GM19372 (cell line): ENCODE measurements at regions not wholly inside any gene's neighbourhood (a gene's known extent, or its start where the extent isn't known, plus 50 kb on each side); places are given as distances from the start of the nearest gene placed in this dataset.
"Not testable (repeated sequence)": the region's sequence is repeated elsewhere in the genome, so short reads cannot be mapped to it uniquely, and the experiment has no call there.

Experiments used
- ATAC-seq: cut with Tn5 transposase; IDR thresholded peaks from one replicate; pipeline ENCODE4 v1.9.1; 2021; ENCODE audit warnings: mild to moderate bottlenecking, low read depth, moderate library complexity; ENCODE audit not compliant: unreplicated experiment

DNA sequence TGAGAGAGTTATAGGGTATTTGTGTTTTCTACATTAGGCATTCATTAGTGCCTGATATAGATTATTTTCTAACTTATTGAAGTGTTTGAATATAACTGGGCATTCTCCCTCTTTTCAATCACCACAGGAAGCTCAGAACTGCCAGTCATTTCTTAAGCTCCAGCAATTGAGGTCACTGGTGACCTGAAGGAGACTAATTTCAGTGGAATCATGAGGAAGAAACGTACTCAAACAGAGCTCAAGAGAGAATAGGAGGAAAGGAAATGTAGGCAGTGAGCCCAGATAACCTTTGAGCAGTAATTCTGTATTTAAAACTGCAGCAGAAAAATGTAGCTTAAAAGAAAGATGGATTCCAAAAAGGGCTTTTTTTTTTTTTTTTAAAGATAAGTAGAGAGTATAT lies 1035.5 kb downstream of the SOCS6 start:
- ATAC-seq, result no peak

DNA sequence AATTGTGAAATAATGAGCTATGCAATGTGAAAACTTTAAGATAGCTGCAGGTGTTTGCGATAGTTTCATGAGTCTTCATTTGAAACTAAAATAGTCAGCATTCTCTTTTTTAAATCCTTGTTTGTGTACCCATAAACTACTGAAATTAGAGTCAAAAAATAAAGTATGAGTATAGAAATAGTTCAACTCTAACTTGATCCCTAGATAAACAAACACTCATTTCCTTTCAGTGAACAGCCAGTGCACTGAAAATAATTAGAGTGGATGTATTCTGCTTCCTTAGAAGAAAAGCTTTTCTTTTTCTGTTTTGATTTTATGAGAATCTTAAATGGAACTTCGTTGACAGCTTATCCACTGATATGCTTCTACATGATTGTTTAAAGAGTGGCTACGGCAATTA lies 1033.4 kb downstream of the SOCS6 start:
- no peak for ATAC-seq

- ATAC-seq, result no peak
Measured at GRCh38 chr18:71321319-71321718, 1032.5 kb downstream of the SOCS6 start.

- ATAC-seq, result no peak
Measured at GRCh38 chr18:71304856-71305255, 1016.0 kb downstream of the SOCS6 start.

- ATAC-seq, result not testable (repeated sequence)
Measured at GRCh38 chr18:71303743-71304142, 1014.9 kb downstream of the SOCS6 start.

GRCh38 chr18:71301596-71301995 lies 1012.8 kb downstream of the SOCS6 start:
- no peak for ATAC-seq

DNA sequence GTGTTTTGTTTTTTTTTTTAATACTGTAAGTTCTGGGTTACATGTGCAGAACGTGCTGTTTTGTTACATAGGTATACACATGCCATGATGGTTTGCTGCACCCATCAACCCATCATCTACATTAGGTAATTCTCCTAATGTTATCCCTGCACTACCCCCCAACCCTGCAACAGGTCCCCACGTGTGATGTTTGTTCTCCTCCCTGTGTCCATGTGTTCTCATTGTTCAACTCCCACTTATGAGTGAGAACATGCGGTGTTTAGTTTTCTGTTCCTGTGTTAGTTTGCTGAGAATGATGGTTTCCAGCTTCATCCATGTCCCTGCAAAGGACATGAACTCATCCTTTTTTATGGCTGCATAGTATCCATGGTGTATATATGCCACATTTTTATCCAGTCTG lies 1005.4 kb downstream of the SOCS6 start:
- ATAC-seq, result not testable (repeated sequence)

DNA sequence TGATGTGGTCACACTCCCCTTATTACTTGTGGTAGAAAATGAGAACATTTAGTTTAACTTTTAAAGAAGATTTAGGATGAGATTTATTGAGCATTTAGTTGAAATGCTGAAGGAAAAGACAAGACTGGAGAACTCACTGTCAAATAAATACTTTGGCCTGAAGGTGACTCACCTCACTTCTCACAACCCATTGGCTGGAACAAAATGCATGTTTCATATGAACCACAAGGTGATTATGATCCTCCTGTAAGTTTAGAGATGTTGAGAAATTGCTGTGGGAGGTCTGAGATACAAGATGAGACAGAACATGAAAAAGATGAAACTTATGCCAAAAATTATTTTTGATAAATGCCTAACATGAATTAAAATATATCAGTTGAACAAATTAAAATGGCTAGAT lies 1004.5 kb downstream of the SOCS6 start:
- no peak for ATAC-seq

- no peak for ATAC-seq
Measured at GRCh38 chr18:71287268-71287667, 998.4 kb downstream of the SOCS6 start.

DNA sequence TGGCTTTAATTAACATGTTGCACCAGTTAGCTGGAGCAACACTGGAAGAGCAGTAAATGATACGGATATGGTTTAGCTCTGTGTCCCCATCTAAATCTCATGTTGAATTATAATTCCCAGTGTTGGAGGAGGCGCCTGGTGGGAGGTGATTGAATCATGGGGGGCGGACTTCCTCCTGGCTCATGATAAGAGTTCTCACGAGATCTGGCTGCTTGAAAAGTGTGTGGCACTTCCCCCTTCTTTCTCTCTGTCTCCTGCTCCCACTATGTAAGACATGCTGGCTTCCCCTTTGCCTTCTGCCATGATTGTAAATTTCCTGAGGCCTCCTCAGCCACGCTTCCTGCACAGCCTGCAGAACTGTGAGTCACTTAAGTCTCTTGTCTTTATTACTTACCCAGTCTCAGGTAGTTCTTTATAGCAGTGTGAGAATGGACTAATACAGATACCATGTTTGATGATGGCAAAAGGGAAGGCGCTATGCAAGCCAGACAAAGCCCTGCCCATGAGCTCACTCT lies 963.6 kb downstream of the SOCS6 start:
- no peak for ATAC-seq

- ATAC-seq, result no peak
Measured at GRCh38 chr18:71250191-71250590, 961.3 kb downstream of the SOCS6 start.

DNA sequence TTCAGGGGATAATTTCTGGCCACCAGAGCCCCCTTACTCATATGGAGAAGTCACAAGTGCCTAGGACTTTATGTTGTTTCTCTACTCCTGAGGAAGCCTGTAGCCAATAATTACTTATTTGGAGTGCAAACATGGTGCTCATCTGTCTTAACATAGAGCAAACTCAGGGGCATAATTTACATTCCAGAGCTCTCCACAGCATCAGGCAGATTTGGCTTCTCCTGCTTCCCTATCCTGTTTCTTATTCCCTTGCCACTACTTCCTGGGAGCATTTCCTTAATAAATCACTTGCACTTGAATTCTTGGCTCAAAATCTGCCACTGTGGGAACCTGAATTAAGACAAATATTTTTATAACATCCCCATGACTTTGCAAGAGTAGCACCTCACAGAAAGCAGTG lies 960.9 kb downstream of the SOCS6 start:
- ATAC-seq, result no peak

DNA sequence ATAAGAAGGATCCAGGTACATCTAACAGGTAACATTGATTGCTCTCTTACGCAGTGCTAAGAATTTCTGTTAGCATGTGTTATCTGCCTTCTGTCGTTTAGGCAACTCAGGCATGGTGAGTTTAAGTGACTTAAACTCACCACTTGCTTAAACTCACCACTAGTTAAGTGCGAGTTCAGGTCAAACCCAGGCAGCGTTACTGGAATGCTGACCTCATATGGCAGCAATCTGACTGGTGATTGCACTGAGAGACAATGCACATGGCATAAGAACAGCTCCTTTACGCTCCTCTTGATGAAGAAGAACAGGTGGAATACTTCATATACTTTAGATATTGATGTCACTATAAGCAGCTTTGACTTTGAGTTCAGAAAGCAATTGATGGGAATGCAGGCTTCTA lies 954.1 kb downstream of the SOCS6 start:
- ATAC-seq, result no peak

- ATAC-seq, result no peak
Measured at GRCh38 chr18:71238974-71239624, 950.3 kb downstream of the SOCS6 start.

DNA sequence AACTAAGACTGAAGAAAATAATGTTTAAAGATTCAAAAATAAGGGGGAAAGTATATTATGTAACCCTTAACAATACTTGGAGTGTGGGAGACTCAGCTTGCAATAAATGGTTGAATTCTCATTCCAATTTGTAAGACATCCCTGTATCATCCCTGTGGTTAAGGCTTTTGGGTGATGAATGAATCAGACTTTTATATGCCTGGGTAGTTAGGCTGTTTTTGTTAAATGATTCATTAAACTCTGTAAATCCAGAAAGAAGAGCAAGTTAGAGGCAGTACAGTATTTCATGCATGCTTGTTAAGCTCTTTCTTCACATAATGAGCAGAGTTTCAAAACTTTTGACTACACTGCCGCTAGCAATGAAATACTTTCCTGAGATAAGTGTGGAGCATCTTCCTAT lies 948.8 kb downstream of the SOCS6 start:
- no peak for ATAC-seq

- no peak for ATAC-seq
Measured at GRCh38 chr18:71233177-71233576, 944.3 kb downstream of the SOCS6 start.

GRCh38 chr18:71223486-71223885 lies 934.6 kb downstream of the SOCS6 start:
- ATAC-seq, result no peak

DNA sequence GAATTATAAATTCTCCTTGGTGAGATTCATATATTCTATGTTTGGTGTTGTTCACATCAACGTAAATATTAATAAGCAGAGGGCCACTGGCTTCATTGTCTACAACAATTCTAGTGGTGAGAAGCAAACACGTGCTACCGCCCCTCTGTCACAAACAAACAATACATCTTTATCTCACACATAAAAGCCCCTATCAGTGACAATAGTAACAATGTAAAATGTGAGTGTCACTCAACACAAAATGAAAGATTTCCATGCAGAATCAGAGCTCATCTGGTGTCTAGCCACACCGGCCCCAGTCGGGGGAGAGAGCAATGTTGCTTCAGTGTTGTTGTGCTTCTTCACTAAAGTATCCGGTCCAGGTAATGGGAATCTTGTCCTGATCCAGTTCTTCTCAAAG lies 932.6 kb downstream of the SOCS6 start:
- no peak for ATAC-seq

- not testable (repeated sequence) for ATAC-seq
Measured at GRCh38 chr18:71212739-71213138, 923.9 kb downstream of the SOCS6 start.

GRCh38 chr18:71212222-71212621 lies 923.4 kb downstream of the SOCS6 start:
- ATAC-seq, result no peak

DNA sequence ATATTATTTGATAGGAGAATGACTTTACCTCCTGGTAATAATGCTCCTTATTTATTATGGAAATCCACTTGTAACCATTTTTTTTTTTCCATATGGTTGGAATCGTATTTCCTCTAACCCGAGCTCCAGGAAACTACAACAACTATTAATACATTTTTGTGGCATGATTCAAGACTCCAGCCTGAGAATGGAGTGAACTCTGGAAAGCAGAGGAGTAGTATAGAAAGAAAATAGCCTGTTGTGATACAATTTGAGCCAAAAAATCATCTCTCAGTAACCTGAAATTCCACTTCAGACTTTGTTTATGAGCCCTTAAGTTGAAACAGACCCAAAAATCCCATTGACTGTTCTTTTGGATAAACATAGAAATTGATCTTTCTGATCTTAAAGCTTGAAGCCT lies 921.1 kb downstream of the SOCS6 start:
- no peak for ATAC-seq

- no peak for ATAC-seq
Measured at GRCh38 chr18:71194438-71194837, 905.6 kb downstream of the SOCS6 start.

- ATAC-seq, result no peak
Measured at GRCh38 chr18:71189581-71189980, 900.7 kb downstream of the SOCS6 start.
